ENCODE measurements at regions not wholly inside any gene's neighbourhood (a gene's known extent, or its start where the extent isn't known, plus 50 kb on each side); places are given as distances from the start of the nearest gene placed in this dataset.

GRCh38 chr7:17184805-17185689 is 113.4 kb upstream of the AHR start:
- no peak for DNase-seq

- no peak for DNase-seq
Measured at GRCh38 chr7:17185690-17186070, 112.8 kb upstream of the AHR start.

- no peak for DNase-seq
Measured at GRCh38 chr7:17186745-17187530, 111.5 kb upstream of the AHR start.

GRCh38 chr7:17194656-17195055 is 103.8 kb upstream of the AHR start:
- no peak for DNase-seq

GRCh38 chr7:17195576-17195975 is 102.9 kb upstream of the AHR start:
- DNase-seq = no peak

GRCh38 chr7:17205910-17206309 is 92.5 kb upstream of the AHR start:
- no peak for DNase-seq

GRCh38 chr7:17206349-17206905 is 92.0 kb upstream of the AHR start:
- no peak for DNase-seq

GRCh38 chr7:17207220-17207619 is 91.2 kb upstream of the AHR start:
- no peak for DNase-seq

GRCh38 chr7:17209101-17209500 is 89.4 kb upstream of the AHR start:
- no peak for DNase-seq

GRCh38 chr7:17211307-17211836 is 87.1 kb upstream of the AHR start:
- DNase-seq = no peak

GRCh38 chr7:17212188-17212587 is 86.3 kb upstream of the AHR start:
- no peak for DNase-seq

GRCh38 chr7:17227766-17228490 is 70.5 kb upstream of the AHR start:
- DNase-seq = no peak

GRCh38 chr7:17229228-17229627 is 69.2 kb upstream of the AHR start:
- no peak for DNase-seq

- no peak for DNase-seq
Measured at GRCh38 chr7:17230099-17230807, 68.2 kb upstream of the AHR start.

- no peak for DNase-seq
Measured at GRCh38 chr7:17233603-17234002, 64.8 kb upstream of the AHR start.

GRCh38 chr7:17234030-17234397 is 64.4 kb upstream of the AHR start:
- peak; percentile 36 to 45 for DNase-seq

- peak; percentile 36 to 48 for DNase-seq
Measured at GRCh38 chr7:17234398-17235031, 63.9 kb upstream of the AHR start.

GRCh38 chr7:17236171-17236570 is 62.3 kb upstream of the AHR start:
- no peak for DNase-seq

GRCh38 chr7:17236603-17237002 is 61.8 kb upstream of the AHR start:
- DNase-seq = no peak

- DNase-seq = no peak
Measured at GRCh38 chr7:17239046-17239445, 59.4 kb upstream of the AHR start.

GRCh38 chr7:17239683-17240521 is 58.5 kb upstream of the AHR start:
- no peak for DNase-seq
